GM13977 (cell line): ENCODE measurements at regions not wholly inside any gene's neighbourhood (a gene's known extent, or its start where the extent isn't known, plus 50 kb on each side); places are given as distances from the start of the nearest gene placed in this dataset.

Experiments
- DNase-seq: peaks from one replicate; pipeline ENCODE4 v3.0.0; 2012; ENCODE audit warnings: low spot score
- CTCF ChIP-seq: IDR thresholded peaks from 2 replicates; pipeline ENCODE4 v1.5.1; 2012; ENCODE audit warnings: mild to moderate bottlenecking, control low read depth; ENCODE audit not compliant: insufficient read depth; ENCODE audit errors: extremely low read depth, missing control alignments
- in situ Hi-C: fragments of 300-500 bp; cut with MboI; formaldehyde crosslinking; loops from one replicate; pipeline ENCODE4 v1.12.0; 2022; ENCODE audit warnings: low sequenced_read_pairs, low pct_unique_long_range_greater_than_20kb, mixed read lengths, inconsistent platforms; ENCODE audit not compliant: unreplicated experiment

DNA sequence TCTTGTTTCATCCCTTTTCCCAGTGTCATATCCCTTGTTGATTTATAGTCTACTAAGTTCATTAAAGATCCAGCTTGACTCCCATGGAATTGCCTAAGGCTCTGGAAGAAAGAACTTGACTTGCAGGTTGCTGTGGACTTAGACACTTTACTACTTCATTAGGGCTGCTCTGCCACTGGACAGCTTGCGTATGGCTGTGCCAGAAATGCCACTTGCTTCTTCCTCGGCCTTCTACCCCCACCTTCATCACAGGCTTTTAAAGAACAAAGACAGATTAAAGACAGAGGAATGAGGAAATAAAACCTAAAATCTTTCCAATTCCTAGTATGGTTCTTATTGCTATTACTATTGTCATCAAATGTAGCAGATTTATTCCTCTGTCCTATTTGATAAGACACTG lies 591.7 kb downstream of the BCL11A start:
- no peak for DNase-seq
- no peak for TF ChIP-seq CTCF
- in situ Hi-C loops = no loop called here

- no peak for DNase-seq
- in situ Hi-C loops = no loop called here
- TF ChIP-seq CTCF = no peak
Observed at GRCh38 chr2:59959944-59960343, 593.5 kb downstream of the BCL11A start.

DNA sequence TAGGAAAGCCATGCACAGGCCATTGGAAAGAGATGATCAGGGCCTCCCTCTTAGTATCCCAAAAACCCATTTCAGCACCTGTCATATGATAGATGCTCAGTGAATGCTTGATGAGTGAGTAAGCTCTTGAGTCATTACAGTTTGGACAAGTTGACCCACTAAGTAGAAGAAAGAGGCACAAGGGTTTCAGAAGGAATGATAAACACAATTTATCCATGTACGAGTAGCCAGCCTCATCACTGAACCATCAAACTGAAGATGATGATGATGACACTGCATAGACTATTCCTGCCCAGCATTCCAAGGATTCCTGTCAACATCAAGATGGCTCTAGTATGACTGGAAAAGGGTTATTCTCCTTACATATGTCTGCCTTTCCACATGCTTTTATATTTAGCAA lies 596.0 kb downstream of the BCL11A start:
- DNase-seq = no peak
- TF ChIP-seq CTCF = no peak
- in situ Hi-C loops = no loop called here

DNA sequence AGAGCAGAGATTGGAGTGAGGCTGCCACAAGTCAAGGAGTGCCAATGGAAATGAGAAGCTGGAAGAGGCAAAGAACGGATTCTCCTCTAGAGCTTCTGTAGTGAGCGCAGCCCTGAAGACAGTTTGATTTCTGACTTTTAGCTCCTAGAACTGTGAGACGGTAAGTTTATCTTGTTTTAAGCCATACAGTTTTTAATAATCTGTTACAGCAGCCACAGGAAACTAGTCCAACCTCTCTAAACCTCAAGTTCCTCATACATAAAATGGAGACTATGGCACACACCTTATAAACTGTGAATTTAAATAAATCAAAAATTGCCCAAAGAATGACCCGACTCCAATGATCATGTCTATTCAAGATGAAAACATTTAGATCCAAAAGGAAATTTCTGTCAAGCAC lies 596.5 kb downstream of the BCL11A start:
- no peak for TF ChIP-seq CTCF
- in situ Hi-C loops = no loop called here
- DNase-seq = no peak

- DNase-seq = no peak
- no peak for TF ChIP-seq CTCF
- in situ Hi-C loops = no loop called here
Observed at GRCh38 chr2:59947917-59948541, 605.4 kb downstream of the BCL11A start.

GRCh38 chr2:59947209-59947608 lies 606.2 kb downstream of the BCL11A start:
- no peak for TF ChIP-seq CTCF
- in situ Hi-C loops = no loop called here
- DNase-seq = no peak

- in situ Hi-C loops = no loop called here
- TF ChIP-seq CTCF = no peak
- DNase-seq = no peak
Observed at GRCh38 chr2:59939236-59939635, 614.2 kb downstream of the BCL11A start.
